Aorta (tissue), 5 donors: ENCODE measurements at regions not wholly inside any gene's neighbourhood (a gene's known extent, or its start where the extent isn't known, plus 50 kb on each side); places are given as distances from the start of the nearest gene placed in this dataset.

ENCODE experiments used
- ATAC-seq: fragments of 200-7000 bp; cut with Tn5 transposase; one replicate; pipeline ENCODE4 v1.9.1; 2022; ENCODE audit warnings: moderate library complexity; ENCODE audit not compliant: low FRiP score
- DNase-seq, 2 donors: peaks; one replicate each; pipeline ENCODE4 v3.0.0-alpha.2; 2020
- H3K27ac ChIP-seq, 2 donors: one replicate each; pipeline ENCODE4 v1.5.1; 2013; ENCODE audit warnings: low read length in 2 of 2, mild to moderate bottlenecking in 2 of 2, moderate library complexity in 2 of 2, control low read depth in 1 of 2, inconsistent platforms in 1 of 2, low read depth in 1 of 2
- H3K27me3 ChIP-seq, 2 donors: one replicate each; pipeline ENCODE4 v1.6.1; 2013; ENCODE audit warnings: control low read depth in 1 of 2, low read length in 1 of 2, mild to moderate bottlenecking in 1 of 2, moderate library complexity in 1 of 2; ENCODE audit not compliant: insufficient read depth in 2 of 2, control insufficient read depth in 1 of 2
- H3K36me3 ChIP-seq, 2 donors: one replicate each; pipeline ENCODE4 v1.6.1; 2013; ENCODE audit warnings: control low read depth in 1 of 2, low read length in 1 of 2, mild to moderate bottlenecking in 1 of 2; ENCODE audit not compliant: insufficient read depth in 2 of 2, control insufficient read depth in 1 of 2
- H3K4me1 ChIP-seq, 2 donors: one replicate each; pipeline ENCODE4 v1.6.1; 2013; ENCODE audit warnings: low read length in 2 of 2, control low read depth in 1 of 2, mild to moderate bottlenecking in 1 of 2, moderate library complexity in 1 of 2; ENCODE audit not compliant: insufficient read depth in 2 of 2, control insufficient read depth in 1 of 2
- H3K4me3 ChIP-seq, 2 donors: one replicate each; pipeline ENCODE4 v1.5.1; 2013; ENCODE audit warnings: low read length in 2 of 2, control low read depth in 1 of 2, mild to moderate bottlenecking in 1 of 2
- H3K9me3 ChIP-seq: one replicate; pipeline ENCODE4 v1.6.1; 2013; ENCODE audit warnings: mild to moderate bottlenecking, low read length; ENCODE audit not compliant: control insufficient read depth
- WGBS, 2 donors: extraction: QIAGEN DNeasy Blood & Tissue Kit; methylation state at CpG; one replicate each; pipeline ENCODE4 v1.1.7; 2013; 5-methylcytosine and 5-hydroxymethylcytosine counted together
- intact Hi-C, 2 donors: fragments of 100-400 bp; cut with DNase I; formaldehyde crosslinking; loops; one replicate each; pipeline versions ENCODE4 v1.14.2 to v1.15.0; 2022
- donor health status: healthy with polysubstance abuse.
- donor health status: Bipolar disorder and iron deficiency.
- donor health status: DM: no; HTN: no; CAD: no.
- donor health status: DM: no; HTN: no; CAD: no.
- donor health status: DM: yes; HTN: yes; CAD: no.

DNA sequence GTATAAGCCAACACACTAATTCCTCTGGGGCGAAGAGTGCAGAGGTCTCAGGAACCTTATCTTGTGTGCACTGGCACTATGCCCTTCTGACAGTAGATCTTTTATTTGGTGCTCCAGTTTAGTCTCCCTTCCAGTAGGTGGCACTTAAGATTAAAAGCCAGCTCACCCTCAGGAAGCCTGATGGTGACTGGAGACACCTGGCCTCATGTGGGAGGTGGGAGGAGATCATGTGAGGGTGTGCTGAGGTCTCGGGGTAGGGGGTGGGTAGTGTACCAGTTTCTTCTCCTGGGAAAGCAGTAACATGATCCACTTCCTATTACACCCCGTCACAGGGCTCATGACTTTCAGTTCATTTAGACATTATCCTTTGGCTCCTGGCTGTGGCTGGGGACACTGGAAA, 654.9 kb downstream of the ADCYAP1 start:
- intact Hi-C loops, result no loop called here
- Histone ChIP-seq H3K4me3 (no peak overlapping the region), H3K27ac (no peak overlapping the region), H3K9me3 (peaks cover 1% of the 10 kb centered on the region), H3K36me3 (no peaks in the 10 kb centered on the region), H3K27me3 (no peaks in the 10 kb centered on the region), H3K4me1 (no peaks in the 10 kb centered on the region)
- ATAC-seq (no peak), DNase-seq (no peak)
- WGBS, 2 donors, result 57 to 65% methylated on average over 3 of the region's 3 CpGs

DNA sequence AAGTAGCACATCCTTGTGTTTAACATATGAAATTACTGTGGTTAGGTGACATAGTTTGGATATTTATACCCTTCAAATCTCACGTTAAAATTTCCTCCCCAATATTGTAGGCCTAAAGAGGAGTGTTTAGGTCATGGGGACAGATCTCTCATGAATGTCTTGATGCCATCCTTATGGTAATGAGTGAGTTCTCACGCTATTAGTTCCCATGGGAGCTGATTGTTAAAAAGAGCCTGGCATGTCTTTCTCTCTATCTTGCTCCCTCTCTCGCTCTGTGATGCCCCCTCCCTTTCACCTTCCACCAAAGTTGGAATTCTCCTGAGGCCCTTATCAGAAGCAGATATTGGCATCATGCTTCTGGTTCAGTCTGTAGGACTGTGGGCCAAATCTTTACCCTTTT, 660.1 kb downstream of the ADCYAP1 start:
- Histone ChIP-seq H3K9me3 (peaks cover 1% of the 10 kb centered on the region), H3K27ac (no peak overlapping the region), H3K27me3 (no peaks in the 10 kb centered on the region), H3K36me3 (no peaks in the 10 kb centered on the region), H3K4me1 (no peaks in the 10 kb centered on the region), H3K4me3 (no peak overlapping the region)
- intact Hi-C loops, result no loop called here
- WGBS, 2 donors, result 42 to 45% methylated on average over 3 of the region's 3 CpGs
- DNase-seq, result no peak
- no peak for ATAC-seq

DNA sequence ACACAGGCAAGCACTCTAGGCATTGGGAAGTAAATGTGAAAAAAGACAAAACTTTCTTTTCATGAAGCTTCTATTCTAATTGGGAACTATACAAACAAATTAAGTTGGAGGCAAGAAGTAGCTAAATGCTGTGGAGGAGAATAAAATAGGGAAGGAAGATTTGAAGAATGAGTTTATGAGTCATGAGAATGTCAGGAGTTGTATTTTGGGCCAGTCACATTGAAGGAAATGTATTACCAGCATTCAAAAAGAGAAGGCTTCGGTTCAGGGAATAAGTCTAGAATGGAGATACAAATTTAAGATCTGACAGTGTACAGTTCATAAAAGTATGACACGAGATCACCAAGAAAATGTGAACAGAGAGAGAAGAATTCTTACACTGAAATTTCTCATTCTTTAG, 666.5 kb downstream of the ADCYAP1 start:
- DNase-seq, result no peak
- no peak for ATAC-seq
- Histone ChIP-seq H3K4me1 (no peaks in the 10 kb centered on the region), H3K27ac (no peak overlapping the region), H3K4me3 (no peak overlapping the region), H3K36me3 (no peaks in the 10 kb centered on the region), H3K27me3 (no peaks in the 10 kb centered on the region), H3K9me3 (no peaks in the 10 kb centered on the region)
- WGBS, 2 donors, result 36 to 43% methylated on average over 2 of the region's 2 CpGs
- intact Hi-C loops, result no loop called here

DNA sequence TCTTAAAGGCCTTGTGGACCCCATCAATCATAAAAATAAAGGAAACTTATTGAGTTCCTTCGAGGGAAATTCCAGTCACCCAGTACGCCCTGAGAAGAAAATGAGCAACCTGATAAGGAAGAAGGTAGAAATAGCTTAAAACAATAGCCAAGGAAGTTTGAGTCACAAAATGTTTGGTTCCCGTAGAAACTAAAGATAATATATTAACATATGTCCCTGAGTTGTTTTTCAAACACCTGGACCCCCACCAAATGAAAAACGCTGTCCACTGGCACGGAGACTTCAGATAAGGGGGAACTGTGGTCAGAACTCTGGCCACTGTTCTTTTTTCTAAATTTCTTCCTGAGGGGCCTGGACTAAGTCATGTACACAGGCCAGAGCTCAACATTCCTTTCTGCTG, 669.1 kb downstream of the ADCYAP1 start:
- WGBS, 2 donors, result 23 to 26% methylated on average over 5 of the region's 5 CpGs
- no peak overlapping the region for H3K4me3 ChIP-seq
- H3K27ac ChIP-seq, result no peak overlapping the region
- H3K9me3 ChIP-seq, result no peaks in the 10 kb centered on the region
- no peaks in the 10 kb centered on the region for H3K4me1 ChIP-seq
- no peaks in the 10 kb centered on the region for H3K36me3 ChIP-seq
- DNase-seq, result no peak
- ATAC-seq, result no peak
- intact Hi-C loops, result no loop called here
- no peaks in the 10 kb centered on the region for H3K27me3 ChIP-seq

DNA sequence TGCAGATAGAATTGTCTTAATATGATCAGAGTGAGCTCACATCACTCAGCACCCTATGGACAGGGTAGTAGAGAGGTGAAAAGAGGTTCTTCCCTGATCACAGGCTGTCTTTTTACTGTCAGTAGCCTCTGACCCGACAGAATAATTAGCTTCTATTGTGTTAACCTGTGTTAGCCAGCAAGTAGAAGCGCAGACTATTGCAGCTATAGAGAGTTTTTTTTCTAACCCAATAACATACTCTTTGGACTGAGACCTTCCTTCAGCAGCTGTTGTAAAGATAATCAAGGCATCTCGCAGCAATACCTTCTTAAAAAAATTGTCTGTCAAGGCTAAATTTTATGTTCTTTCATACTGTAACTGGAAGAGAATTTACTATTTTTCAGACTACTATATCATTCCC, 670.4 kb downstream of the ADCYAP1 start:
- DNase-seq, result no peak
- H3K9me3 ChIP-seq, result no peaks in the 10 kb centered on the region
- H3K4me1 ChIP-seq, result no peaks in the 10 kb centered on the region
- H3K27me3 ChIP-seq, result no peaks in the 10 kb centered on the region
- ATAC-seq, result no peak
- intact Hi-C loops, result no loop called here
- no peak overlapping the region for H3K4me3 ChIP-seq
- no peaks in the 10 kb centered on the region for H3K36me3 ChIP-seq
- WGBS, 2 donors, result 39 to 55% methylated on average over 3 of the region's 3 CpGs
- H3K27ac ChIP-seq, result no peak overlapping the region

DNA sequence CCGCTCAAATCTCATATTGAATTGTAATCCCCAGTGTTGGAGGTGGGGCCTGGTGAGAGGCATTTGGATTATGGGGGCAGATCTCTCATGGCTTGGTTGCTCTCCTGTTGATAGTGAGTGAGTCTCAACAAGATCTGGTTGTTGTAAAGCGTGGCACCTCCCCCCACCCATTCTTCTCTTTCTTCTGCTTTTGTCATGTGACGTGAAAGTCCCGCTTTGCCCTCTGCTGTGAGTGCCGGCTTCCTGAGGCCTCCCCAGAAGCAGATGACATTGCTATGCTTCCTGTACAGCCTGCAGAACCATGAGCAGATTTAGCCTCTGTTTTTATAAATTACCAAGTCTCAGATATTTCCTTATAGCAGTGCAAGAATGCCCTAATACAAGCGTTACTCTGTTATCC, 673.8 kb downstream of the ADCYAP1 start:
- intact Hi-C loops, result no loop called here
- Histone ChIP-seq H3K36me3 (no peaks in the 10 kb centered on the region), H3K4me1 (no peaks in the 10 kb centered on the region), H3K4me3 (no peak overlapping the region), H3K27ac (no peak overlapping the region), H3K27me3 (no peaks in the 10 kb centered on the region), H3K9me3 (no peaks in the 10 kb centered on the region)
- ATAC-seq (no peak), DNase-seq (peak in 1 of 2 donors; percentile 46)
- 68 to 72% methylated on average over 6 of the region's 6 CpGs for WGBS, 2 donors

DNA sequence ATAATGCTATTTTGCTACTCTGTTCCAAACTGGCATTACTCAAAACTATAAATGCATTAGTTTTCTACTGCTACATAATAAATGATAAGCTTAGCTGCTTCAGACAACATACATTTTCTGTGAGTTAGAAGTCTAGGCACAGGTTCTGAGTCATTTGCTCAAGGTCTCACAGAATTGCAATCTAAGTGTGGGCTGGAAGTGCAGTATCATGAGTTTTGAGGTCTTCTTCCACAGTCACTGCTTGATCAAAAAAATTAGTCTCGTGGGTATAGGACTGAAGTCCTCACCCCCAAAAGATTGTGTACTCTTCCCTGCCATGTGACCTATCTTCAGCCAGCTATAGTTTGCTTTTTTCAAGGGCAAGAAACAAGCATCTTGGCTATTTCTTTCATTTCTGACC, 676.9 kb downstream of the ADCYAP1 start:
- no peak for DNase-seq
- Histone ChIP-seq H3K9me3 (no peaks in the 10 kb centered on the region), H3K27ac (no peak overlapping the region), H3K4me3 (no peak overlapping the region), H3K27me3 (no peaks in the 10 kb centered on the region), H3K4me1 (no peaks in the 10 kb centered on the region), H3K36me3 (no peaks in the 10 kb centered on the region)
- no peak for ATAC-seq
- intact Hi-C loops, result loop anchor here in 1 of 2 donors (10.0 kb wide), 1 partner anchor 963 kb away; no protein-coding TSS in a partner anchor
- 58 to 63% methylated on average over 1 of the region's 1 CpG for WGBS, 2 donors

DNA sequence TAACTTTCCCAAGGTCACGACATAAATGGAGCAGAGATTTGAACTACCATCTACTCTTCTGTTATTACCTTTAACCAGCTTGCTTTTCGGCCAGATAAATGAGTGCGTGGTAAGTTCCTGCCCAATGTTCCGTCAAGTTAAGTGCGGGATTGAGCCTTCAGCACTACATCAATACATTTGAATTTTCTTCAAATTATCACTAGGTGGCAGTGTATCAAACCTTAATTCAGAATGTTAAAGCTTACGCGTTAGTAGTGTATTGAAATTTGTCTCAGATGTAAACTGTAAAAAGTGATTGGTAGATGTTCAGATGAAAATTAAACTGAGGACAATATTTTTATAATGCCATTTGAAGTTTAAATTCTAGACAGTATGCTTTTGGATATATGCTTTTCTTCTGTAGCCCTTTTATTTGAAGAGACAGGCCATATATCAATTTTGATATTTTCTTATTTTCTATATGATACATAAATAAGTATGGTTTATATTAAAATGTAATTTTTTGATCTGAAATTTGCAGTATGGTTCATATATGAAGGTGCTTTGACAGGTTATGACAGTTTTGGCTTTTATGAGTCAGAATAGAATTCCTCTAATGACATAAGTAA, 681.3 kb downstream of the ADCYAP1 start:
- 2 to 3% methylated on average over 7 of the region's 7 CpGs for WGBS, 2 donors
- DNase-seq (no peak), ATAC-seq (no peak)
- no peaks in the 10 kb centered on the region for H3K27me3 ChIP-seq
- no peak overlapping the region for H3K27ac ChIP-seq
- H3K36me3 ChIP-seq, result no peaks in the 10 kb centered on the region
- no peaks in the 10 kb centered on the region for H3K4me1 ChIP-seq
- H3K4me3 ChIP-seq, result no peak overlapping the region
- H3K9me3 ChIP-seq, result no peaks in the 10 kb centered on the region
- intact Hi-C loops, result loop anchor here (5.0 to 10.0 kb wide), 2 partner anchors 959 to 961 kb away; no protein-coding TSS in a partner anchor

DNA sequence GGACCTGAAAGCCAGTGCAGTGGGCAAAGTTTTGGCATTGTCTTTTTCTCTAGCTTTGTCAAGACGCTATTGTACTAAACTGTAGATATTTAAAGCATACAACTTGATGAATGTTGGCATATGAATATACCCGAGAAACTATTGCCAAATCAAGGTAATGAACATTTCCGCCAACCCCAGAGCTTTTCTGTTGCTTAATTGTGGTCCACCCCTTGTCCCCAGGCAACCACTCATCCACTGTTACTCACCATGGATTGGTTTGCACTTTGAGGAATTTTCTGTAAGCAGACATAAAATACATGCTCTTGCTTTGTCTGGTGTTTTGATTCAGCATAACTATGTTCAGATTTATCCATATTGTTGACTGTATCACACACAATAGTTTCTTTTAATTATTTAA, 688.4 kb downstream of the ADCYAP1 start:
- 44 to 72% methylated on average over 3 of the region's 3 CpGs for WGBS, 2 donors
- no peak for DNase-seq

More for the DNA sequence above, 688.4 kb downstream of the ADCYAP1 start:
- H3K36me3 ChIP-seq, result no peaks in the 10 kb centered on the region
- H3K4me3 ChIP-seq, result no peak overlapping the region
- H3K27ac ChIP-seq, result no peak overlapping the region
- intact Hi-C loops, result no loop called here
- no peak for ATAC-seq
- H3K27me3 ChIP-seq, result no peaks in the 10 kb centered on the region
- H3K9me3 ChIP-seq, result no peaks in the 10 kb centered on the region
- no peaks in the 10 kb centered on the region for H3K4me1 ChIP-seq
